HG03280 (cell line): ENCODE measurements at regions not wholly inside any gene's neighbourhood (a gene's known extent, or its start where the extent isn't known, plus 50 kb on each side); places are given as distances from the start of the nearest gene placed in this dataset.

Source experiments
- ATAC-seq: cut with Tn5 transposase; IDR thresholded peaks from one replicate; pipeline ENCODE4 v1.9.1; 2021; ENCODE audit warnings: mild to moderate bottlenecking, moderate library complexity; ENCODE audit not compliant: unreplicated experiment

- no peak for ATAC-seq
Observed at GRCh38 chr5:175288048-175288621, 155.8 kb downstream of the DRD1 start.

- no peak for ATAC-seq
Observed at GRCh38 chr5:175286981-175287380, 157.0 kb downstream of the DRD1 start.

- no peak for ATAC-seq
Observed at GRCh38 chr5:175285261-175285660, 158.7 kb downstream of the DRD1 start.

- no peak for ATAC-seq
Observed at GRCh38 chr5:175284806-175285205, 159.2 kb downstream of the DRD1 start.

- no peak for ATAC-seq
Observed at GRCh38 chr5:175282611-175283225, 161.3 kb downstream of the DRD1 start.

GRCh38 chr5:175281714-175282113 is 162.3 kb downstream of the DRD1 start:
- no peak for ATAC-seq

GRCh38 chr5:175281257-175281656 is 162.7 kb downstream of the DRD1 start:
- ATAC-seq, result no peak

GRCh38 chr5:175279506-175279905 is 164.5 kb downstream of the DRD1 start:
- no peak for ATAC-seq

- ATAC-seq, result no peak
Observed at GRCh38 chr5:175275748-175276147, 168.2 kb downstream of the DRD1 start.

- no peak for ATAC-seq
Observed at GRCh38 chr5:175275097-175275496, 168.9 kb downstream of the DRD1 start.

- ATAC-seq, result no peak
Observed at GRCh38 chr5:175274171-175274570, 169.8 kb downstream of the DRD1 start.

- ATAC-seq, result no peak
Observed at GRCh38 chr5:175264406-175264805, 179.6 kb downstream of the DRD1 start.

GRCh38 chr5:175263776-175264175 is 180.2 kb downstream of the DRD1 start:
- ATAC-seq, result no peak

GRCh38 chr5:175261526-175261925 is 182.5 kb downstream of the DRD1 start:
- ATAC-seq, result no peak

GRCh38 chr5:175261037-175261436 is 182.9 kb downstream of the DRD1 start:
- ATAC-seq, result no peak

GRCh38 chr5:175257847-175258194 is 186.2 kb downstream of the DRD1 start:
- ATAC-seq, result no peak

- no peak for ATAC-seq
Observed at GRCh38 chr5:175257128-175257846, 186.7 kb downstream of the DRD1 start.

- no peak for ATAC-seq
Observed at GRCh38 chr5:175254155-175254554, 189.8 kb downstream of the DRD1 start.

- no peak for ATAC-seq
Observed at GRCh38 chr5:175253597-175253996, 190.4 kb downstream of the DRD1 start.

GRCh38 chr5:175252234-175252805 is 191.7 kb downstream of the DRD1 start:
- no peak for ATAC-seq

- ATAC-seq, result no peak
Observed at GRCh38 chr5:175250426-175250825, 193.6 kb downstream of the DRD1 start.

- ATAC-seq, result no peak
Observed at GRCh38 chr5:175248416-175248905, 195.5 kb downstream of the DRD1 start.
